RWPE2 (cell line): ENCODE measurements at regions not wholly inside any gene's neighbourhood (a gene's known extent, or its start where the extent isn't known, plus 50 kb on each side); places are given as distances from the start of the nearest gene placed in this dataset.

Experiments
- ATAC-seq: fragments of 200-7000 bp; cut with Tn5 transposase; 3 replicates; pipeline ENCODE4 v1.9.1; 2021; ENCODE audit warnings: low read depth
- DNase-seq: peaks from one replicate; pipeline ENCODE4 v3.0.0-alpha.2; 2020; ENCODE audit warnings: low spot score
- H3K27ac ChIP-seq: fragments of 450-650 bp; 2 replicates; pipeline ENCODE4 v1.5.1; 2017; ENCODE audit warnings: mild to moderate bottlenecking; ENCODE audit not compliant: poor library complexity, severe bottlenecking
- H3K27me3 ChIP-seq: fragments of 250-450 bp; sonication (Bioruptor Pico); 2 replicates; pipeline ENCODE4 v1.5.1; 2021; ENCODE audit warnings: mild to moderate bottlenecking, moderate library complexity; ENCODE audit not compliant: insufficient read depth, poor library complexity, severe bottlenecking
- H3K36me3 ChIP-seq: fragments of 250-450 bp; sonication (Bioruptor Pico); 2 replicates; pipeline ENCODE4 v1.5.1; 2020; ENCODE audit warnings: low read depth, mild to moderate bottlenecking, moderate library complexity
- H3K4me1 ChIP-seq: fragments of 250-450 bp; sonication (Bioruptor Pico); 2 replicates; pipeline ENCODE4 v1.5.1; 2021; ENCODE audit warnings: mild to moderate bottlenecking, moderate library complexity; ENCODE audit not compliant: insufficient read depth, poor library complexity, severe bottlenecking
- H3K4me3 ChIP-seq: fragments of 250-450 bp; sonication (Bioruptor Pico); 2 replicates; pipeline ENCODE4 v1.5.1; 2021; ENCODE audit warnings: mild to moderate bottlenecking, moderate library complexity; ENCODE audit not compliant: severe bottlenecking
- H3K9me3 ChIP-seq: fragments of 250-450 bp; sonication (Bioruptor Pico); 2 replicates; pipeline ENCODE4 v1.5.1; 2021; ENCODE audit warnings: mild to moderate bottlenecking, moderate library complexity; ENCODE audit not compliant: severe bottlenecking
- TF ChIP-seq, protein P1 (sequence below): fragments of 450-650 bp; IDR thresholded peaks from one replicate; pipeline ENCODE4 v1.5.1; 2017; ENCODE audit warnings: mild to moderate bottlenecking, moderate library complexity; ENCODE audit not compliant: poor library complexity, severe bottlenecking

DNA sequence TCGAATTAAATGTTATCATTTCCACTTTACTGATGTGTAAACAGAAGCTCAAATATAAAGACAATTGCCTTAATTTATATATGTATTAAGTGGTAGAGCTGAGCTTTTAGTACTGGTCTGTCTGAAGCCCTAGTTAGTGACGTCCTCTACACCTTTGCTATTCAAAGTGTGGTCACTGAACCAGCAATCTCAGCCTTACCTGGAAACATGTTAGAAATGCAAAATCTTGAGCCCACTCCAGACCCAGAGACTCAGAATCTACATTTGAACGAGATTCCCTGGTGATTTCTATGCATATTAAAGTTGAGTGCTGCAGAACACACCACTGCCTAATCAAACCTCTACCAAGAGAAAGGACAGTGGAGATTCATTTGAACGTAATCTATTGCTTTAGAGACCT lies 88.3 kb upstream of the MPDZ start:
- Histone ChIP-seq H3K4me3 (no peak overlapping the region), H3K4me1 (no peaks in the 10 kb centered on the region), H3K27me3 (peaks cover 5% of the 10 kb centered on the region), H3K36me3 (no peaks in the 10 kb centered on the region), H3K27ac (no peak overlapping the region), H3K9me3 (no peaks in the 10 kb centered on the region)
- ATAC-seq (no peak), DNase-seq (no peak)
- TF ChIP-seq, protein P1, sequence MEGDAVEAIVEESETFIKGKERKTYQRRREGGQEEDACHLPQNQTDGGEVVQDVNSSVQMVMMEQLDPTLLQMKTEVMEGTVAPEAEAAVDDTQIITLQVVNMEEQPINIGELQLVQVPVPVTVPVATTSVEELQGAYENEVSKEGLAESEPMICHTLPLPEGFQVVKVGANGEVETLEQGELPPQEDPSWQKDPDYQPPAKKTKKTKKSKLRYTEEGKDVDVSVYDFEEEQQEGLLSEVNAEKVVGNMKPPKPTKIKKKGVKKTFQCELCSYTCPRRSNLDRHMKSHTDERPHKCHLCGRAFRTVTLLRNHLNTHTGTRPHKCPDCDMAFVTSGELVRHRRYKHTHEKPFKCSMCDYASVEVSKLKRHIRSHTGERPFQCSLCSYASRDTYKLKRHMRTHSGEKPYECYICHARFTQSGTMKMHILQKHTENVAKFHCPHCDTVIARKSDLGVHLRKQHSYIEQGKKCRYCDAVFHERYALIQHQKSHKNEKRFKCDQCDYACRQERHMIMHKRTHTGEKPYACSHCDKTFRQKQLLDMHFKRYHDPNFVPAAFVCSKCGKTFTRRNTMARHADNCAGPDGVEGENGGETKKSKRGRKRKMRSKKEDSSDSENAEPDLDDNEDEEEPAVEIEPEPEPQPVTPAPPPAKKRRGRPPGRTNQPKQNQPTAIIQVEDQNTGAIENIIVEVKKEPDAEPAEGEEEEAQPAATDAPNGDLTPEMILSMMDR = no peak

DNA sequence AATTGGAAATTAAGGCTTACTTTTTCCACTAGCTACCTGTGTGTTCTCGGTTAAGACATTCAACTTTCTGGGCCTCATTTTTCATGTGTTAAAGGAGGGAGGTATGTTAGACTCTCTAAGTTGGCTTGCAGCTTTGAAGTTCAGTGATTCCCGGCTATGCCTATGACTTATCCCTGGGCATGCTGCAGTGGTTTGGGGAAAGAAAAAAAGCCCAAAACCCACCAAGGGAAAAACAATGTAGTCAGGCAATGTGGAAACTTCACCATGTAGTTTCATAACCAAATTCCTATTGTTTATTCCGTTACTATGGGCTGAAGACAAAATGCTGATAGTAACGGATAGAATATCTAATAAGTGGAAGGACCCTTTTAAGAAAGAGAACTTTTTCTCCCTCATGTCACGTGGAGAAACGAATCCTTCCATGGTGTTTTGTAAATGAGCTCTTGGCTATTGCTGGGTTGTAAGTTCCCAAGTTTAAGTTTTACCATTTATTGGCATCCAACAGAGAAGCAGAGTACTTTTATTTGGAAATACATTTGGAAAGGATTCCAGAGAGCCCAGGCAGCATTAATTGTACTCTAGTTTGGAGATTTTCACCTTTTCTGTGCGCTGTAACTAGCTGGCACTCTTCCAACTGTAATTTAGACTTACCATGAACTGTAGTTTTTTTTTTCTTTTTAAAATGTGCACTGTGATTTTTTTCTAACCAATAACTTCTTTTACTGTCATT lies 84.9 kb upstream of the MPDZ start:
- ATAC-seq = no peak
- no peak for DNase-seq
- H3K9me3 ChIP-seq = no peaks in the 10 kb centered on the region
- no peaks in the 10 kb centered on the region for H3K4me1 ChIP-seq
- H3K27ac ChIP-seq = no peak overlapping the region
- no peak overlapping the region for H3K4me3 ChIP-seq
- TF ChIP-seq, protein P1 = no peak
- no peaks in the 10 kb centered on the region for H3K36me3 ChIP-seq
- H3K27me3 ChIP-seq = peaks cover 5% of the 10 kb centered on the region

DNA sequence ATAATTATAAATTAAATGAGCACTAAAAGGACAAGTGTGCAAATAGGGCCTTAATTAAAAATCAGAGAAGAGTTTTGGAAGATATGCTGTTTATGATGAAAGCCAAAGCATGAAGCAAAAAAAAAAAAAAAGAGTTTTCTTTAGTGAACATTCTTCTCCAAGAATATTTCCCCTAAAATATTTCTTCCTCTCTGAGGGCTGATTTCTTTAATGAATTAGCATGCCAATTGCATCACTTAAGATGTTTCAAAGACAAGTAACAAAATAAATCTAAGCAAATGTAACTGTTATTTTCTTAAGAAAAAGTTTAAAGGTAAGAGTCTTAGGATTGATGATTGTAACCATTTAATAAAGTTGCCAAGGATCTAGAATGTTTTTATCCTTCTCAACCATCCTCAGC lies 81.6 kb upstream of the MPDZ start:
- H3K9me3 ChIP-seq = no peaks in the 10 kb centered on the region
- no peak overlapping the region for H3K4me3 ChIP-seq
- DNase-seq (no peak), ATAC-seq (no peak)
- H3K27ac ChIP-seq = no peak overlapping the region
- TF ChIP-seq, protein P1 = no peak
- no peaks in the 10 kb centered on the region for H3K4me1 ChIP-seq
- H3K36me3 ChIP-seq = no peaks in the 10 kb centered on the region
- no peaks in the 10 kb centered on the region for H3K27me3 ChIP-seq

DNA sequence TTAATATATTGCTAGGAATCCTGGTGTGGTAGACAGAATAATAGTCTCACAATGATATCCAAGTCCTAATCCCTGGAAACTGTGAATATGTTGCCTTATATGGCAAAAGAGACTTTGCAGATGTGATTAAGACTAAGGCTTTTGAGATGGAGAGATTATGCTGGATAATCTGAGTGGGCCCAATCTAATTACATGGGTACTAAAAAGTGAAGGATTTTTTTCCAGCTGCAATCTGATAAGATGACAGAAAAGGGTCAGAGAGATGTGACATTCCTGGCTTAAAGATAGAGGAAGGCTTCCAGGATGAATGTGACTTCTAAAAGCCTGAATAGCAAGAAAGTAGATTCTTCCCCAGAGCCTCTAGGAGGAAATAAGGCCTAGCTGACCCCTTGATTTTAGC lies 80.7 kb upstream of the MPDZ start:
- H3K4me3 ChIP-seq = no peak overlapping the region
- no peaks in the 10 kb centered on the region for H3K27me3 ChIP-seq
- no peaks in the 10 kb centered on the region for H3K4me1 ChIP-seq
- H3K36me3 ChIP-seq = no peaks in the 10 kb centered on the region
- TF ChIP-seq, protein P1 = no peak
- no peaks in the 10 kb centered on the region for H3K9me3 ChIP-seq
- no peak overlapping the region for H3K27ac ChIP-seq
- ATAC-seq = no peak
- DNase-seq = no peak

DNA sequence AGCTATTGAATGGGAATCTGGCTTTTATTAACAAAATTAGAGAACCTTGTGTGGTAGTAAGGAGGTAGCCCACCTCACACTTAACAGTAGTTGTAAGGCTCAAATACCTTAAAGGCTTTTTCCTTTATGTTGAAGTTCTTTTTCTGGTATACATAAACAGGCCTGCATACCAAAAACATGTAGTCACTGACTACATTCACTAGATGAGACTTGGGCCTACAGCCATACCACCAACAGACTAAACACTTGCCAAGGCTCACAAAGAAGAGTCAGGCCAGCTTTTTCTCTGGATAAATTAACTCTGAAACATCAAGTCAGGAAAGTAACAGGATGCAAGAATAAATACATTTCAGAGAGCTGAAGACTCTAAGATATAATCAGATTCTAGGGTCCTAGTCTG lies 78.6 kb upstream of the MPDZ start:
- ATAC-seq = no peak; the same call in 2 of the 3 replicates
- TF ChIP-seq, protein P1 = no peak
- Histone ChIP-seq H3K4me1 (no peaks in the 10 kb centered on the region), H3K27ac (no peak overlapping the region), H3K9me3 (no peaks in the 10 kb centered on the region), H3K4me3 (no peak overlapping the region), H3K27me3 (no peaks in the 10 kb centered on the region), H3K36me3 (no peaks in the 10 kb centered on the region)
- no peak for DNase-seq
